Common myeloid progenitor, CD34-positive (primary cell): ENCODE measurements at regions not wholly inside any gene's neighbourhood (a gene's known extent, or its start where the extent isn't known, plus 50 kb on each side); places are given as distances from the start of the nearest gene placed in this dataset.
"Not testable (repeated sequence)": the region's sequence is repeated elsewhere in the genome, so short reads cannot be mapped to it uniquely, and the experiment has no call there.

Experiments
- CTCF ChIA-PET: fragments of 350-600 bp; sonication (Branson Sonifier 250); formaldehyde crosslinking; loops from one replicate; lab custom pipeline; 2021; ENCODE audit warnings: antibody characterized with exemption; lab: Charles Lee
- POLR2A ChIA-PET: fragments of 350-600 bp; sonication (Branson Sonifier 250); formaldehyde crosslinking; loops from one replicate; lab custom pipeline; 2021; ENCODE audit warnings: antibody characterized with exemption; lab: Charles Lee
- DNase-seq, 3 donors: peaks; one replicate each; pipeline versions ENCODE4 v3.0.0 to v3.0.0-alpha.2; 2013
- H3K27ac ChIP-seq, 2 experiments: 1 replicate in 1 of 2; 2 replicates in 1 of 2; pipeline ENCODE4 v1.7.0; 2013; ENCODE audit warnings: inconsistent platforms in 2 of 2, low read length in 2 of 2, mild to moderate bottlenecking in 2 of 2, low read depth in 1 of 2, moderate library complexity in 1 of 2; ENCODE audit not compliant: severe bottlenecking in 2 of 2, insufficient read depth in 1 of 2, poor library complexity in 1 of 2
- H3K27me3 ChIP-seq, 5 experiments: replicated peaks in 2 of 5; 1 replicate in 3 of 5; 2 replicates in 2 of 5; pipeline versions ENCODE4 v1.6.1 to v1.7.0; 2013; ENCODE audit warnings: low read length in 4 of 5, mild to moderate bottlenecking in 2 of 5, moderate library complexity in 2 of 5, inconsistent platforms in 1 of 5; ENCODE audit not compliant: insufficient read depth in 5 of 5, control insufficient read depth in 4 of 5
- H3K36me3 ChIP-seq, 4 experiments: 1 replicate in 2 of 4; 2 replicates in 2 of 4; pipeline versions ENCODE4 v1.6.1 to v1.7.0; 2013; ENCODE audit warnings: low read length in 3 of 4, control low read depth in 1 of 4, mild to moderate bottlenecking in 1 of 4; ENCODE audit not compliant: control insufficient read depth in 4 of 4, insufficient read depth in 4 of 4
- H3K4me1 ChIP-seq, 4 experiments: 1 replicate in 3 of 4; 2 replicates in 1 of 4; pipeline versions ENCODE4 v1.6.1 to v1.7.1; 2013; ENCODE audit warnings: low read length in 3 of 4, mild to moderate bottlenecking in 3 of 4, control low read depth in 1 of 4, inconsistent platforms in 1 of 4, moderate library complexity in 1 of 4; ENCODE audit not compliant: control insufficient read depth in 4 of 4, insufficient read depth in 4 of 4; ENCODE audit errors: control extremely low read depth in 1 of 4
- H3K4me3 ChIP-seq, 7 experiments: 1 replicate in 4 of 7; 2 replicates in 3 of 7; pipeline versions ENCODE4 v1.5.1 to v1.7.0; 2013; ENCODE audit warnings: mild to moderate bottlenecking in 7 of 7, low read length in 6 of 7, moderate library complexity in 6 of 7, inconsistent platforms in 2 of 7, low read depth in 2 of 7, control low read depth in 1 of 7; ENCODE audit not compliant: insufficient read depth in 4 of 7, control insufficient read depth in 1 of 7; ENCODE audit errors: extremely low read depth in 1 of 7
- H3K9me3 ChIP-seq, 5 experiments: 1 replicate in 4 of 5; 2 replicates in 1 of 5; pipeline versions ENCODE4 v1.6.1 to v1.7.1; 2013; ENCODE audit warnings: low read length in 4 of 5, mild to moderate bottlenecking in 2 of 5, inconsistent platforms in 1 of 5, low read depth in 1 of 5, moderate library complexity in 1 of 5; ENCODE audit not compliant: control insufficient read depth in 4 of 5, insufficient read depth in 2 of 5; ENCODE audit errors: control extremely low read depth in 1 of 5
- WGBS: methylation state at CpG from one replicate; pipeline ENCODE4 v1.1.5; 2013; ENCODE audit not compliant: insufficient coverage; 5-methylcytosine and 5-hydroxymethylcytosine counted together

DNA sequence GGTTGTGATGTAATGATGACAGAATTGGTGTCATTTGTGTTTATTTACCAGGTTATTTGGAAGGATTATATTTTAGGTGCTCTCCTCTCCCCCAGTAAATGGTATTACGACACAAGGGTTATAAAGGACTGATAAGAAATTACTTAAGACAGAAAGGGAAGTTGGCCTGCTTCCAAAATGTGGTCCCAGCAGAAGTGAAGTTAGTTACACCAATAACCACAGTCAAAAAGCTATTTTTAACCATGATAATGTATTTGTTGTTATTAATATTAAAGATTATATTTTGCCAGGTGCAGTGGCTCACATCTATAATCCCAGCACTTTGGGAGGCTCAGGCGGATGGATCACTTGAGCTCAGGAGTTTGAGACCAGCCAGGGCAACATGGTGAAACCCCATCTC is 92.5 kb downstream of the SYT15B start:
- CTCF ChIA-PET, DNase-seq, H3K9me3 ChIP-seq, POLR2A ChIA-PET, H3K27me3 ChIP-seq, H3K27ac ChIP-seq, H3K4me3 ChIP-seq, H3K36me3 ChIP-seq, H3K4me1 ChIP-seq: not testable (repeated sequence)
- WGBS: no CpG with 5 or more reads among the region's 2 CpGs

DNA sequence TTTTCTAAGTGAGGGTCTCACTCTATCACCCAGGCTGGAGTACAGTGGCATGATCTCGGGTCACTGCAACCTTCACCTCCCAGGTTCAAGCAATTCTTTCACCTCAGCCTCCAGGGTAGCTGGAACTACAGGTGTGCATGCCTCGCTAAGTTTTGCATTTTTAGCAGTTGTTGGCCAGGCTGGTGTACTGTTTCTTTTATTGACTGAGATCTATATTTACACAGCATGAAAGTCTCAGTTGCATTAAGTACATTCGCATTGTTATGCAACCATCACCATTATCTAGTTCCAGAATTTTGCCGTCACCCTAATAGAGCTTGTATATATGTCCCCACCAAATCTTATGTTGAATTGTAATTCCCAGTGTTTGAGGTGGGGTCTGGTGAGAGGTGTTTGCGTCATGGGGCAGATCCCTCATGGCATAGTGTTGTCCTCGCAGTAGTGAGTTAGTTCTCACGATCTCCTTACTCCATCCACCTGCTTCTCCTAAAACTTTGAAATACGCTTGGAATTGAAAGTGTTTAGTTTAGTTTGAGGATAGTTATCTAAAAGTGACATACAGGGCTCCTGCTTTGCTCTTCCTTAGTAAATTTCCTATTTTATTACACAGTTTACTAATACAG is 101.3 kb downstream of the SYT15B start:
- DNase-seq, H3K36me3 ChIP-seq, POLR2A ChIA-PET, H3K9me3 ChIP-seq, H3K27me3 ChIP-seq, H3K27ac ChIP-seq, CTCF ChIA-PET, H3K4me3 ChIP-seq, H3K4me1 ChIP-seq: not testable (repeated sequence)
- no CpG with 5 or more reads among the region's 8 CpGs for WGBS

DNA sequence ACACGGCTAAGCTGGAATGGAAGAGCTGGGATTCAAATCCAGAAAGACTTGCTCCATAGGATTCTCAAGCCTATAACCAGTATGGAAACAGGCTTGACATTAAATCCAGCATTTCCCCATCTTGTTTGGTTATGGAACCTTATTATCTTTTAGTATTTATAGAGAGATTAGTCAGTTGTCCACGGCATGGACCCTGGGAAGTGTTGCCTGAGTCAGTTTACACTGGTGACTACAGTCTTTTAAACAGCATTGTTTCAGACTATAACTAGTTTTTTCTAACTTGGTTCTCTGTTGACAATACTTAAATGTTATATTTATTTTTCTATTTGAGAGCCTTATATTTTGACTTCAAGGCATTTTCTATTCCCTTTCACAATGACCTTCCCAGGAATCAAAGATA is 106.7 kb downstream of the SYT15B start:
- H3K27me3 ChIP-seq, H3K4me1 ChIP-seq, H3K27ac ChIP-seq, DNase-seq, POLR2A ChIA-PET, CTCF ChIA-PET, H3K36me3 ChIP-seq, H3K4me3 ChIP-seq, H3K9me3 ChIP-seq: not testable (repeated sequence)
- WGBS: no CpG with 5 or more reads among the region's 2 CpGs

DNA sequence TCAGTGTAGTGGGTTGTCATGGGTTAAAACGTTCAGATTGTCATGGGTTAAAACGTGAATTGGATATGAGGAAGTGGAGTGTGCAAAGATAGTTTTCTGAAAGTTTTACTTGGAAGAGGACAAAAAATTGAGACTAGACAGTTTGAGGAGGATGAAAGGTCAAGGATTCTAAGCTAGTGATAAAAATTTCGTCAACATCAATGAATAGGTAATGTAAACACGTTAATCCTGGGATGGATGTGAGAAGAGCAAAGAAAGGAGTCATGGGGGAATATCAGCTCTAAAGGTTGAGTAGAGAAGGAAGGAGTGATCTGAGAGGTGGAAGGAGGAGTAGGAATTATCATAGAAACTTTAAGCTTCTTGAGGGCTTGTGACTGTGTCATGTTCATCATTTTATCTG is 109.2 kb downstream of the SYT15B start:
- H3K27me3 ChIP-seq, H3K27ac ChIP-seq, CTCF ChIA-PET, H3K4me1 ChIP-seq, H3K9me3 ChIP-seq, DNase-seq, H3K4me3 ChIP-seq, POLR2A ChIA-PET, H3K36me3 ChIP-seq: not testable (repeated sequence)
- WGBS: no CpG with 5 or more reads among the region's 4 CpGs

DNA sequence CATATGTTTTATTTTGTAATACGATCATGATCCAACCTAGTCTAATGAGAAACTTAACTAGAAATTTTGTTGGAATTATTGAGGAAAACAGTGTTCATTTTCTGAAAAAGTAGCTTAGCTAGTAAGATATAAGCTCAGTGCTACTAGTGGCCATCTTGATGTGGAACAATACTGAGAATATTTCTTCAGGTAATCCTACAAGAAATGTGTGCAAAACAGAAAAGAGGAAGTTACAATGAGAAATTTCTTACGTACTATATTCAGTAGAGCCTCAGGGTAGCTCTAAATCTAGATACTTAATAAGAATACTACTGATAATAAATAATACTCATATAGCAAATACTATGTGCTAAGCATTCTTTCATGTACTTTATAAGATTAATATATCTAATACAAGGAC is 114.8 kb downstream of the SYT15B start:
- DNase-seq, H3K27me3 ChIP-seq, H3K27ac ChIP-seq, H3K36me3 ChIP-seq, POLR2A ChIA-PET, CTCF ChIA-PET, H3K9me3 ChIP-seq, H3K4me1 ChIP-seq, H3K4me3 ChIP-seq: not testable (repeated sequence)
- no CpG with 5 or more reads among the region's 2 CpGs for WGBS

DNA sequence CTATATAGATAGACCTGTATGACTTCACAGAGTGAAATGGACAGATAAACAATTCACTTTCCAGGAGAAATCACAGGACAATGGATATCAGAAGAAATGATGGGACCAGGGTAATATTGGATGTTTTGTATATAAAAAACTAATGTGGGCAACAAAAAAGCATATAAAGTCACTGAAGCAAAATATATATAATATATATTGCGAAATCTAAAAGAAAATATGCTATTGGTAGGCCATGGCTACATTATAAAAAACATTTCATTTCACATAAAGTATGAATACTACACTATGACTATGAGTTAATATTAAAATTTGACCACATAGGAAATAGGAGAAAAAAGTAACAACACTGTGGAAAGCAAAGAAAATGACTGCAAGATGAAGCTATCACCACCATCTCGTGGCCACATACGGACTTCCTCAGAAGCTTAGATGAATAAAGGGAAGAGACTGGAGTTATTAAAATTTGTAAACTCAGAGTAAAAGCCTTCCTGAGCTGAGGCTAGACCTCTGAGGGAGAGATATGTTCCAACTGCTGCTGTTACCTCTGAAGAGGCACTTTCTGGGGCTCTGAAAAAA is 115.8 kb downstream of the SYT15B start:
- H3K9me3 ChIP-seq, H3K4me1 ChIP-seq, H3K27ac ChIP-seq, H3K27me3 ChIP-seq, H3K36me3 ChIP-seq, POLR2A ChIA-PET, CTCF ChIA-PET, H3K4me3 ChIP-seq: not testable (repeated sequence)
- WGBS: no CpG with 5 or more reads among the region's 3 CpGs
- DNase-seq: peak; percentile 29 to 62 (median 31)

DNA sequence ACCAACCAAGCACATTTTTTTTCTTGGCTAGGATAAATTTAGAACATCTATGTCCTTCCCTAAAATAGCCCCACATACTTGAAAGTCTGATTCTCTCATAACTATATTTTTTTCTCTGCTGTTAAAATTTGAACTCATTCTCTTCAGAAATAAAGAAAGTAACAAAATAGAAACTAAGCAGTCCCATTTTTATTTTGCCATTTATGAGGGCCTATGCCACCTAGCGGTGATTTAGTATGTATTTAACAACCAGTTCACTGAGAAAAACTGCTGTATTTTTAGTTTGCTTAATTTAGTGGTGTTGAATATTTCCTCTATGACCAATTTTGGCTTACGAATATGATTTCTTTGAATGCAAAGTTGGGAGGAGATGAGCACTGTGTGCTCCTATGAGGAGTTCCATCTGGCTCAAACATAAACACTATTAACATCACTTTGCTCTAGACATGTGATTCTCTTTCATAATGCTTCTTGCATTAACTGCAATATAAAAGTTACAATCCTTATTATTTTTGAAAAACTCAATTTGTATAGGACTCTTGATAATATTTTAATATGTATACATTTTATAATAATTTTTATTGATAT is 116.6 kb downstream of the SYT15B start:
- H3K27me3 ChIP-seq, H3K36me3 ChIP-seq, H3K9me3 ChIP-seq, H3K4me1 ChIP-seq, H3K27ac ChIP-seq, CTCF ChIA-PET, H3K4me3 ChIP-seq, POLR2A ChIA-PET: not testable (repeated sequence)
- peak in 2 of 3 donors; percentile 57 to 84 for DNase-seq
- WGBS: no CpG with 5 or more reads among the region's 2 CpGs
